ENCODE measurements at regions not wholly inside any gene's neighbourhood (a gene's known extent, or its start where the extent isn't known, plus 50 kb on each side); places are given as distances from the start of the nearest gene placed in this dataset.

- TF ChIP-seq, protein P1, sequence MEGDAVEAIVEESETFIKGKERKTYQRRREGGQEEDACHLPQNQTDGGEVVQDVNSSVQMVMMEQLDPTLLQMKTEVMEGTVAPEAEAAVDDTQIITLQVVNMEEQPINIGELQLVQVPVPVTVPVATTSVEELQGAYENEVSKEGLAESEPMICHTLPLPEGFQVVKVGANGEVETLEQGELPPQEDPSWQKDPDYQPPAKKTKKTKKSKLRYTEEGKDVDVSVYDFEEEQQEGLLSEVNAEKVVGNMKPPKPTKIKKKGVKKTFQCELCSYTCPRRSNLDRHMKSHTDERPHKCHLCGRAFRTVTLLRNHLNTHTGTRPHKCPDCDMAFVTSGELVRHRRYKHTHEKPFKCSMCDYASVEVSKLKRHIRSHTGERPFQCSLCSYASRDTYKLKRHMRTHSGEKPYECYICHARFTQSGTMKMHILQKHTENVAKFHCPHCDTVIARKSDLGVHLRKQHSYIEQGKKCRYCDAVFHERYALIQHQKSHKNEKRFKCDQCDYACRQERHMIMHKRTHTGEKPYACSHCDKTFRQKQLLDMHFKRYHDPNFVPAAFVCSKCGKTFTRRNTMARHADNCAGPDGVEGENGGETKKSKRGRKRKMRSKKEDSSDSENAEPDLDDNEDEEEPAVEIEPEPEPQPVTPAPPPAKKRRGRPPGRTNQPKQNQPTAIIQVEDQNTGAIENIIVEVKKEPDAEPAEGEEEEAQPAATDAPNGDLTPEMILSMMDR (IDR thresholded peaks at IDR 0.05; ENCODE audit: low read length, missing control alignments): no peak
- DNase-seq (ENCODE audit: low read depth): no peak
Measured at GRCh38 chr5:92581249-92581648, 999.8 kb downstream of the NR2F1-AS1 start.

GRCh38 chr5:92580814-92581213 is 1000.2 kb downstream of the NR2F1-AS1 start:
- no peak overlapping the region for H3K4me3 ChIP-seq (replicated peaks; ENCODE audit: low read depth, low read length)
- DNase-seq (ENCODE audit: low read depth): no peak
- TF ChIP-seq, protein P1 (IDR thresholded peaks at IDR 0.05; ENCODE audit: low read length, missing control alignments): no peak

More at GRCh38 chr5:92581249-92581648, 999.8 kb downstream of the NR2F1-AS1 start:
- no peak overlapping the region for H3K4me3 ChIP-seq (replicated peaks; ENCODE audit: low read depth, low read length)

DNA sequence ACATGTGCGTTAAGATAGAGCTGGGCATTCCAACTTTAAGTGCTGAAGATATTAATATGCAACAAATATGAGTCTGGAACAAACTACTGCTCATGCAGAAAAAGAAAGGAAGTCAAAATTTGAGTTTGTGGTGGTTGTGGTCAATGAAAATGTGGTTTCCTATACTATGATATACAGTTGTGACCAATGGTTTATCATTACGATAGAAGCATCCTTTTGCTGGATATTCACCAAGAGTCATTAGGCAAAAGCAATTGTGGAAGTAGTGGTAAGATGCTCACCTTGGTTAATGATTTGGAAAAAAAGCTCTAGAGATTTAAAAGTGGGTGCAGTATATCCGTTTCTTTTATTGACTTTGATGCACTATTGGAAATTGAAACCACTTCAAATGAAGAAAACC is 1007.0 kb downstream of the NR2F1-AS1 start:
- TF ChIP-seq, protein P1 (IDR thresholded peaks at IDR 0.05; ENCODE audit: low read length, missing control alignments): no peak
- no peak overlapping the region for H3K4me3 ChIP-seq (replicated peaks; ENCODE audit: low read depth, low read length)
- no peak for DNase-seq (ENCODE audit: low read depth)

DNA sequence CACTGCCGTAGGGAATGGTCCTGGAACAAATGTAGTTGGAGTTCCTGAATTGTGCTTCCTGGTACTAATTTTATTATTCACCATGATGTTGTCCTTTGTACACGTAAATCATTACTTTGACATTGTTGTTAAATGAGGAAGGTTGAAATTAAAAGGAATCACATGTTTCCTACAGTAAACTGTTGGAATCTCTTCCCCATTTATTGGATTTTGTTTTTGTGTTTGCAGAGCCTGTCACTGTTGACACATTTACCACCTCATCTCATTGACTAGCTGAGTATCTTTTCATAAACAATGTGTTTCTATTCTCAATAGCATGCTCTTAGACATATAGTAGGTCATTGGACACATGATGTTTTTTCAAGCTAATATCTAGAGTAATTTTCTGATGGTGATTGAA is 1012.5 kb downstream of the NR2F1-AS1 start:
- no peak for DNase-seq (ENCODE audit: low read depth)
- TF ChIP-seq, protein P1 (IDR thresholded peaks at IDR 0.05; ENCODE audit: low read length, missing control alignments): no peak
- no peak overlapping the region for H3K4me3 ChIP-seq (replicated peaks; ENCODE audit: low read depth, low read length)

GRCh38 chr5:92567831-92568450 is 1013.1 kb downstream of the NR2F1-AS1 start:
- no peak for DNase-seq (ENCODE audit: low read depth)
- TF ChIP-seq, protein P1 (IDR thresholded peaks at IDR 0.05; ENCODE audit: low read length, missing control alignments): no peak
- no peak overlapping the region for H3K4me3 ChIP-seq (replicated peaks; ENCODE audit: low read depth, low read length)

DNA sequence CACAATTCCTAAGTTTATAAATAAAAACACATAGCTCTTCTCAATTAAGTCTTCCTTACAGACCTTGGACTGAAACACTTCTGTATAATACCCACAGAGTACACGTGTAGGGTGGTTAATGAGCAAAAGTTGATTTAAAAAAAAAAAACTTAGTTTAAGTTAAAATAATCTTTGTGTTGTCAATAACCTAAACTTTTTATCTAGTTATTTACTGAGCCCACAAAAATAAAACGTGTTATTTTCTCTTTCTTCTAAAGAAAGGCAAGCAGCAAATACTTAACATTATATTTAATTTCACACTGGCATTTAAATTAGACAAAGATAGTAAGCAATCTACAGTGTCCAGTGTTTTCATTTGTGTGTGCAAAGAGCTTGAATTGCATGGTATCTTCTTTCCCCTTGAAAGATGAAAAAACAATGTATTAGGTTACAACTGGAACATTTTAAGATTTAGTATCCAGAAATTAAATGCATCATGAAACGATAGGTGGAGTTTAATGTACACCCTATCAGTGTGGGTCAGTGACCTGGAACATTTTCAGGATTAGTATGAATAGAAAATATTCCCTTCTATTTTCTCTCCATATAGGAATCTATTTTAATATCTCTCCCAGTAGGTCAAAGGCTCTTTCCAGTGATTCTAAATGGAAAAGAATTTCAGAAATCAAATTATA is 1014.8 kb downstream of the NR2F1-AS1 start:
- TF ChIP-seq, protein P1 (IDR thresholded peaks at IDR 0.05; ENCODE audit: low read length, missing control alignments): no peak

GRCh38 chr5:92565673-92566072 is 1015.3 kb downstream of the NR2F1-AS1 start:
- TF ChIP-seq, protein P1 (IDR thresholded peaks at IDR 0.05; ENCODE audit: low read length, missing control alignments): no peak
- no peak overlapping the region for H3K4me3 ChIP-seq (replicated peaks; ENCODE audit: low read depth, low read length)
- no peak for DNase-seq (ENCODE audit: low read depth)

More for the DNA sequence above, 1014.8 kb downstream of the NR2F1-AS1 start:
- no peak for DNase-seq (ENCODE audit: low read depth)
- no peak overlapping the region for H3K4me3 ChIP-seq (replicated peaks; ENCODE audit: low read depth, low read length)
